OCI-LY3 (cell line): ENCODE measurements at regions not wholly inside any gene's neighbourhood (a gene's known extent, or its start where the extent isn't known, plus 50 kb on each side); places are given as distances from the start of the nearest gene placed in this dataset.

Experiments used
- CTCF ChIP-seq: fragments of 200-600, 300-600 bp; sonication (generic); IDR thresholded peaks from 2 replicates; pipeline ENCODE4 v1.5.1; 2014; ENCODE audit warnings: antibody characterized with exemption, low read length, low read depth
- EZH2phosphoT487 ChIP-seq: fragments of 200-600 bp; shearing (Covaris generic); IDR thresholded peaks from 2 replicates; pipeline ENCODE4 v1.6.1; 2018; ENCODE audit warnings: antibody characterized with exemption, mixed run types, low read depth

DNA sequence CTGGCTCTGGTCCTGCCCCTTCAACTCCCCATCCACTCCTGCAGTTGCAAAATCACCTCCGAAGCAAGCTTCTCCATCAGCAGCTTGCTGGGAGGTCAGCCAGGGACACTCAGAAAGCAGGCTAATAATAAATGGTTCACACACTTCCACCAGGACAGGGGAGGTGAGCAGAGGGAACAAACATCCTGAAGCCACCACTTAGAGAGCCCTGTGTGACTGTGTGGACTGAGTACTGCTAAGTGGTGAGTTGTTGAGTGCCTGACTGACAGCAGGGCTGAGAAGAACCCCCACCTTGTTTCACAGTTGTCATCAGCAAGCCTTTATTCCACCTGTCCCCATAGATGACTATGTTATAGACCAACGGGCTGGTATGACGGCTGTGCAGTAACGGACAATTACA, 213.9 kb downstream of the CBLN1 start:
- TF ChIP-seq EZH2phosphoT487, result no peak
- no peak for TF ChIP-seq CTCF
